GM12878 (cell line): ENCODE measurements at regions not wholly inside any gene's neighbourhood (a gene's known extent, or its start where the extent isn't known, plus 50 kb on each side); places are given as distances from the start of the nearest gene placed in this dataset.

Experiments used
- ATAC-seq: fragments of 200-7000 bp; cut with Tn5 transposase; 3 replicates; pipeline ENCODE4 v1.9.1; 2020; ENCODE audit warnings: mild to moderate bottlenecking, moderate library complexity
- BruUV-seq: library from RNA; stranded (reverse); fragments of 400-500 nt; replicated peaks from 2 replicates; lab custom pipeline; 2021; lab: Mats Ljungman, UMichigan
- CTCF ChIA-PET: fragments of 300-600 bp; sonication (Branson Sonifier 250); formaldehyde crosslinking; extraction: SDS; loops from one replicate; lab custom pipeline; 2021; ENCODE audit warnings: inconsistent platforms; lab: Yijun Ruan, JAX
- POLR2A ChIA-PET: fragments of 350-600 bp; formaldehyde crosslinking; extraction: SDS; loops from one replicate; lab custom pipeline; 2021; ENCODE audit warnings: inconsistent platforms; lab: Charles Lee
- RAD21 ChIA-PET: fragments of 300-600 bp; sonication (Branson Sonifier 250); formaldehyde crosslinking; loops from one replicate; lab custom pipeline; 2023; ENCODE audit warnings: antibody characterized with exemption; ENCODE audit not compliant: unreplicated experiment; lab: Charles Lee
- SMC1A ChIA-PET: fragments of 300-600 bp; sonication (Branson Sonifier 250); formaldehyde crosslinking; loops from one replicate; lab custom pipeline; 2023; ENCODE audit not compliant: unreplicated experiment, uncharacterized antibody; lab: Charles Lee
- DNase-seq: peaks from one replicate; pipeline ENCODE4 v3.0.0-alpha.2; 2011; ENCODE audit warnings: low read depth, low spot score
- FAIRE-seq: peaks from 3 replicates; lab custom pipeline; 2011; peaks lifted over from hg19 to GRCh38; lab: Jason Lieb, UNC
- H2AFZ ChIP-seq: 2 replicates; pipeline ENCODE4 v1.6.0; 2011; ENCODE audit warnings: low read depth, low read length, control low read depth; ENCODE audit not compliant: control insufficient read depth
- H3K27ac ChIP-seq: 2 replicates; pipeline ENCODE4 v1.5.1; 2011; ENCODE audit warnings: control low read depth; ENCODE audit not compliant: control insufficient read depth, insufficient read depth
- H3K27me3 ChIP-seq, 2 experiments: replicated peaks in 1 of 2; 2 replicates each; pipeline versions ENCODE4 v1.6.0 to v1.6.1; 2011; ENCODE audit warnings: low read length in 1 of 2; ENCODE audit not compliant: control insufficient read depth in 2 of 2, insufficient read depth in 2 of 2
- H3K36me3 ChIP-seq, 2 experiments: 2 replicates each; pipeline ENCODE4 v1.5.1; 2011; ENCODE audit warnings: low read length in 1 of 2; ENCODE audit not compliant: control insufficient read depth in 2 of 2, insufficient read depth in 2 of 2
- H3K4me1 ChIP-seq: 2 replicates; pipeline ENCODE4 v1.6.1; 2011; ENCODE audit warnings: mild to moderate bottlenecking, low read length, moderate library complexity, mixed read lengths; ENCODE audit not compliant: control insufficient read depth, insufficient read depth
- H3K4me2 ChIP-seq: 2 replicates; pipeline ENCODE4 v1.6.0; 2011; ENCODE audit warnings: control low read depth; ENCODE audit not compliant: control insufficient read depth, insufficient read depth
- H3K4me3 ChIP-seq: fragments of 200-600 bp; sonication (generic); 2 replicates; pipeline ENCODE4 v1.5.1; 2016
- H3K79me2 ChIP-seq: 2 replicates; pipeline ENCODE4 v1.6.0; 2011; ENCODE audit warnings: low read length; ENCODE audit not compliant: control insufficient read depth, insufficient read depth
- H3K9ac ChIP-seq: 2 replicates; pipeline ENCODE4 v1.8.0; 2011; ENCODE audit warnings: low read length, control low read depth, mixed read lengths; ENCODE audit not compliant: control insufficient read depth, insufficient read depth
- H3K9me3 ChIP-seq: replicated peaks from 3 replicates; pipeline ENCODE4 v1.5.1; 2011; ENCODE audit warnings: mild to moderate bottlenecking, low read length; ENCODE audit not compliant: control insufficient read depth, insufficient read depth
- H4K20me1 ChIP-seq: 2 replicates; pipeline ENCODE4 v1.6.0; 2011; ENCODE audit not compliant: control insufficient read depth, insufficient read depth
- BHLHE40 ChIP-seq, 2 experiments: fragments of 450-650 bp in 1 of 2; IDR thresholded peaks; 2 replicates each; pipeline ENCODE4 v1.6.1; 2011 to 2017; ENCODE audit warnings: low read depth in 2 of 2, borderline replicate concordance in 1 of 2, improper control_type of control experiment in 1 of 2, low read length in 1 of 2, mild to moderate bottlenecking in 1 of 2
- BMI1 ChIP-seq: fragments of 450-650 bp; IDR thresholded peaks from 2 replicates; pipeline ENCODE4 v1.6.1; 2016; ENCODE audit warnings: mild to moderate bottlenecking, moderate library complexity, borderline replicate concordance
- CBFB ChIP-seq: IDR thresholded peaks from 2 replicates; pipeline ENCODE4 v1.6.1; 2016; ENCODE audit warnings: antibody characterized with exemption, low read depth
- CHD1 ChIP-seq: IDR thresholded peaks from 2 replicates; pipeline ENCODE4 v1.6.1; 2012; ENCODE audit warnings: low read depth, low read length, improper control_type of control experiment
- KAT2A ChIP-seq: conservative IDR thresholded peaks from 2 replicates; pipeline ENCODE4 v1.6.1; 2011; ENCODE audit warnings: low read depth, low read length; ENCODE audit not compliant: control insufficient read depth
- RCOR1 ChIP-seq: conservative IDR thresholded peaks from 2 replicates; pipeline ENCODE4 v1.6.1; 2012; ENCODE audit warnings: low read depth, low read length, improper control_type of control experiment
- TAF1 ChIP-seq: IDR thresholded peaks from 2 replicates; pipeline ENCODE4 v1.6.1; 2011; ENCODE audit warnings: mild to moderate bottlenecking, low read depth, low read length, borderline replicate concordance
- WGBS: methylation state at CpG from one replicate; pipeline ENCODE4 v1.1.6; 2016; ENCODE audit warnings: low lambda C conversion rate; ENCODE audit not compliant: insufficient replicate concordance, insufficient coverage; ENCODE audit errors: missing lambda C conversion rate; 5-methylcytosine and 5-hydroxymethylcytosine counted together
- in situ Hi-C: fragments of 300-500 bp; cut with MboI; formaldehyde crosslinking; loops from 9 replicates; pipeline ENCODE4 v1.14.3; 2018; ENCODE audit warnings: mixed read lengths
- intact Hi-C: fragments of 100-400 bp; cut with micrococcal nuclease; formaldehyde crosslinking; loops from one replicate; pipeline ENCODE4 v1.14.2; 2022; ENCODE audit not compliant: unreplicated experiment
- TF ChIP-seq, protein P1 (sequence below): IDR thresholded peaks from 2 replicates; pipeline ENCODE4 v1.6.1; 2012; ENCODE audit warnings: low read depth, low read length, improper control_type of control experiment
- TF ChIP-seq, protein P2 (sequence below): fragments of 450-650 bp; IDR thresholded peaks from 2 replicates; pipeline ENCODE4 v1.6.1; 2017; ENCODE audit warnings: antibody characterized with exemption, mild to moderate bottlenecking, moderate library complexity

DNA sequence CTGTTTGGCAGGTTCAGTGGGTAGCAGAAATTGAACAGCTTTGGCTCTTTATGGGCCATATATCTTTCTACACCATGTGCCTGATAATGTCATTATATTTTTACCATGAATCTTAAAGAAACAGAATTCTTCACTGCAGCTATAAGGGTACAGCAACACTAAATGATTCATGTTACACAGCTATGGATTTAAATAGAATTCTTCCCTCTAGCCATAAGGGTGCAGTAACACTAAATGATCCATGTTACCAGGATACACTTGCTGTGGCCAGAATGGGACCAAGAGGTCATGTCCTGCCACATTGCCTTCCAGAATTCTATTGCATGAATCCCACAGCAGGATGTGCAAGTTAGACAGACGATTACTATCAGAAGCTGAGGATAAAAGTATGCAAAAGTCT lies 603.9 kb downstream of the FSCB start:
- 0% methylated on average over 1 of the region's 1 CpG for WGBS
- TF ChIP-seq KAT2A (no peak), TAF1 (no peak), RCOR1 (no peak), BMI1 (no peak), CHD1 (no peak)
- SMC1A ChIA-PET: no interaction called here
- DNase-seq: no peak
- Histone ChIP-seq H2AFZ (no peak overlapping the region), H3K27me3 (no peaks in the 10 kb centered on the region), H3K9ac (no peak overlapping the region), H3K9me3 (no peaks in the 10 kb centered on the region), H3K36me3 (no peaks in the 10 kb centered on the region), H3K4me3 (no peak overlapping the region), H3K4me2 (no peak overlapping the region), H3K4me1 (no peaks in the 10 kb centered on the region), H3K79me2 (no peaks in the 10 kb centered on the region), H3K27ac (no peak overlapping the region), H4K20me1 (no peaks in the 10 kb centered on the region)
- POLR2A ChIA-PET: no interaction called here
- CTCF ChIA-PET: no interaction called here
- BruUV-seq: no TSS peak
- in situ Hi-C loops: no loop called here
- intact Hi-C loops: no loop called here
- no peak for ATAC-seq
- RAD21 ChIA-PET: no interaction called here
- FAIRE-seq: no peak

DNA sequence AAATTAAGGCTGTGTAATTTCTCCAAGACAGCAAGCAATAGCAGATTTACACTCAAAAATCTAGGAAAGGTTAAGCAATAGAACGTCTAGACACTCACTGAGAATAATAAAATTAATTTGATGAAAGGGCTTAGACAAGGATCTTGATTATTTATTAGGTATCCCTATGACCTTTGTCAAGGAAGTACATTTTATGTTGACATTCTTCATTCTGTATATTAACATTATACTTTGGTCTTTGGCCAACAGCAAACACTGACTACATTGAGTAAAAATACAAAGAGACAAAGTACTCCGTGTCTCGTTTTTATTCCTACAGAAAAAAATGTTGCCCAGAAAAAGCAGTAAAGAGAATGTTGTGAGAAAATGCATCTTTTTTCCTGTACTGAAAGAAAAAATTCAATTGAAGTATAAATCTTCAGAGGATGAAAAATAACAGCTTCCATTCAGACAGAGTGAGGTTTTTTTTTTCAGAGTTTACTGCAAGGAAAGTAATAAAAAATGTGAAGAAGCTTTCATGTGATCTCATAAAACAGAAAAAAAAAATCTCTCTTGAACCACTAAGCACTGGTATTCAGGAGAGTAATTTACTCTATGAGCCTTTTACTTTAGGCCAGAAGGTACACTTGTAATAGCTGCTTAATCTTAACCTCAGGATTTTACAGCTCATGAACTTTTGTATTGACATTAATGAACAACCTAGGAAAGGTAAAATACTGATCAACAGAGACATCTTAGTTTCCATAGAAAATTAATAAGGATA lies 605.0 kb downstream of the FSCB start:
- ChIA-PET CTCF (no interaction called here), RAD21 (no interaction called here), POLR2A (no interaction called here), SMC1A (no interaction called here)
- ATAC-seq (no peak), FAIRE-seq (no peak), DNase-seq (no peak)
- Histone ChIP-seq H3K4me2 (no peak overlapping the region), H2AFZ (no peak overlapping the region), H3K4me3 (no peak overlapping the region), H3K36me3 (no peaks in the 10 kb centered on the region), H4K20me1 (no peaks in the 10 kb centered on the region), H3K79me2 (no peaks in the 10 kb centered on the region), H3K9ac (no peak overlapping the region), H3K4me1 (no peaks in the 10 kb centered on the region), H3K9me3 (no peaks in the 10 kb centered on the region), H3K27ac (no peak overlapping the region), H3K27me3 (no peaks in the 10 kb centered on the region)
- in situ Hi-C loops (no loop called here), intact Hi-C loops (no loop called here)
- 0% methylated on average over 3 of the region's 3 CpGs for WGBS
- no TSS peak for BruUV-seq
- TF ChIP-seq, protein P1, sequence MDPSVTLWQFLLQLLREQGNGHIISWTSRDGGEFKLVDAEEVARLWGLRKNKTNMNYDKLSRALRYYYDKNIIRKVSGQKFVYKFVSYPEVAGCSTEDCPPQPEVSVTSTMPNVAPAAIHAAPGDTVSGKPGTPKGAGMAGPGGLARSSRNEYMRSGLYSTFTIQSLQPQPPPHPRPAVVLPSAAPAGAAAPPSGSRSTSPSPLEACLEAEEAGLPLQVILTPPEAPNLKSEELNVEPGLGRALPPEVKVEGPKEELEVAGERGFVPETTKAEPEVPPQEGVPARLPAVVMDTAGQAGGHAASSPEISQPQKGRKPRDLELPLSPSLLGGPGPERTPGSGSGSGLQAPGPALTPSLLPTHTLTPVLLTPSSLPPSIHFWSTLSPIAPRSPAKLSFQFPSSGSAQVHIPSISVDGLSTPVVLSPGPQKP: no peak
- no peak for TF ChIP-seq CBFB
- TF ChIP-seq, protein P2, sequence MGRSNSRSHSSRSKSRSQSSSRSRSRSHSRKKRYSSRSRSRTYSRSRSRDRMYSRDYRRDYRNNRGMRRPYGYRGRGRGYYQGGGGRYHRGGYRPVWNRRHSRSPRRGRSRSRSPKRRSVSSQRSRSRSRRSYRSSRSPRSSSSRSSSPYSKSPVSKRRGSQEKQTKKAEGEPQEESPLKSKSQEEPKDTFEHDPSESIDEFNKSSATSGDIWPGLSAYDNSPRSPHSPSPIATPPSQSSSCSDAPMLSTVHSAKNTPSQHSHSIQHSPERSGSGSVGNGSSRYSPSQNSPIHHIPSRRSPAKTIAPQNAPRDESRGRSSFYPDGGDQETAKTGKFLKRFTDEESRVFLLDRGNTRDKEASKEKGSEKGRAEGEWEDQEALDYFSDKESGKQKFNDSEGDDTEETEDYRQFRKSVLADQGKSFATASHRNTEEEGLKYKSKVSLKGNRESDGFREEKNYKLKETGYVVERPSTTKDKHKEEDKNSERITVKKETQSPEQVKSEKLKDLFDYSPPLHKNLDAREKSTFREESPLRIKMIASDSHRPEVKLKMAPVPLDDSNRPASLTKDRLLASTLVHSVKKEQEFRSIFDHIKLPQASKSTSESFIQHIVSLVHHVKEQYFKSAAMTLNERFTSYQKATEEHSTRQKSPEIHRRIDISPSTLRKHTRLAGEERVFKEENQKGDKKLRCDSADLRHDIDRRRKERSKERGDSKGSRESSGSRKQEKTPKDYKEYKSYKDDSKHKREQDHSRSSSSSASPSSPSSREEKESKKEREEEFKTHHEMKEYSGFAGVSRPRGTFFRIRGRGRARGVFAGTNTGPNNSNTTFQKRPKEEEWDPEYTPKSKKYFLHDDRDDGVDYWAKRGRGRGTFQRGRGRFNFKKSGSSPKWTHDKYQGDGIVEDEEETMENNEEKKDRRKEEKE: no peak
- no peak for TF ChIP-seq RCOR1
- TF ChIP-seq BHLHE40 (IDR thresholded peaks at IDR 0.05; ENCODE audit: borderline replicate concordance in 1 of 2, low read depth in 2 of 2, low read length in 1 of 2): no peak
